WTC11 (cell line): ENCODE measurements at regions not wholly inside any gene's neighbourhood (a gene's known extent, or its start where the extent isn't known, plus 50 kb on each side); places are given as distances from the start of the nearest gene placed in this dataset.

ENCODE experiments used
- ATAC-seq: fragments of 200-7000 bp; cut with Tn5 transposase; 2 replicates; pipeline ENCODE4 v1.10.0; 2021; ENCODE audit warnings: mild to moderate bottlenecking, moderate library complexity
- CTCF ChIA-PET: fragments of 300-600 bp; sonication (Branson Sonifier 250); formaldehyde crosslinking; loops from one replicate; lab custom pipeline; 2021; ENCODE audit warnings: antibody characterized with exemption; lab: Charles Lee
- POLR2A ChIA-PET: fragments of 350-600 bp; sonication (Branson Sonifier 250); formaldehyde crosslinking; loops from one replicate; lab custom pipeline; 2021; ENCODE audit warnings: antibody characterized with exemption; lab: Charles Lee
- DNase-seq: peaks from one replicate; pipeline ENCODE4 v3.0.0; 2021; ENCODE audit warnings: low spot score
- H3K27ac Mint-ChIP-seq: 2 replicates; pipeline ENCODE4 v1.8.0; 2021; ENCODE audit warnings: mixed read lengths
- H3K27me3 Mint-ChIP-seq: 2 replicates; pipeline ENCODE4 v1.8.0; 2021; ENCODE audit warnings: low read depth, mild to moderate bottlenecking, moderate library complexity, mixed read lengths
- H3K36me3 Mint-ChIP-seq: 2 replicates; pipeline ENCODE4 v1.8.0; 2021; ENCODE audit warnings: mixed read lengths
- H3K4me1 Mint-ChIP-seq: 2 replicates; pipeline ENCODE4 v1.8.0; 2022; ENCODE audit warnings: mixed read lengths
- H3K4me3 Mint-ChIP-seq: 2 replicates; pipeline ENCODE4 v1.8.0; 2021; ENCODE audit warnings: mild to moderate bottlenecking, moderate library complexity, mixed read lengths
- H3K9me3 Mint-ChIP-seq: 2 replicates; pipeline ENCODE4 v1.8.0; 2021; ENCODE audit warnings: mixed read lengths
- ATF1 ChIP-seq: sonication (generic); formaldehyde crosslinking; IDR thresholded peaks from 2 replicates; pipeline ENCODE4 v1.8.1; 2023; ENCODE audit warnings: mild to moderate bottlenecking, moderate library complexity, missing genetic modification reagents
- ATF2 ChIP-seq: sonication (generic); formaldehyde crosslinking; IDR thresholded peaks from 2 replicates; pipeline ENCODE4 v1.8.1; 2022; ENCODE audit warnings: low read depth, missing genetic modification reagents, borderline replicate concordance
- CBFB ChIP-seq: sonication (generic); formaldehyde crosslinking; IDR thresholded peaks from 2 replicates; pipeline ENCODE4 v1.8.1; 2022; ENCODE audit warnings: mild to moderate bottlenecking, low read depth, missing genetic modification reagents
- ELF4 ChIP-seq: sonication (generic); formaldehyde crosslinking; IDR thresholded peaks from 2 replicates; pipeline ENCODE4 v1.8.1; 2022; ENCODE audit warnings: low read depth, mild to moderate bottlenecking, moderate library complexity, missing genetic modification reagents
- ESRRA ChIP-seq: sonication (generic); formaldehyde crosslinking; IDR thresholded peaks from 2 replicates; pipeline ENCODE4 v1.8.1; 2022; ENCODE audit warnings: mild to moderate bottlenecking, missing genetic modification reagents, borderline replicate concordance
- KAT7 ChIP-seq: sonication (generic); formaldehyde crosslinking; IDR thresholded peaks from 2 replicates; pipeline ENCODE4 v1.8.1; 2023; ENCODE audit warnings: missing genetic modification reagents, mild to moderate bottlenecking, borderline replicate concordance
- MAX ChIP-seq: sonication (generic); formaldehyde crosslinking; IDR thresholded peaks from 2 replicates; pipeline ENCODE4 v1.8.0; 2022; ENCODE audit warnings: mild to moderate bottlenecking, missing genetic modification reagents
- NFYB ChIP-seq: sonication (generic); formaldehyde crosslinking; conservative IDR thresholded peaks from 2 replicates; pipeline ENCODE4 v1.8.0; 2022; ENCODE audit warnings: low read depth, missing genetic modification reagents
- NR1H2 ChIP-seq: sonication (generic); formaldehyde crosslinking; IDR thresholded peaks from 2 replicates; pipeline ENCODE4 v1.9.0; 2021; ENCODE audit warnings: mild to moderate bottlenecking, moderate library complexity, missing genetic modification reagents
- OVOL2 ChIP-seq: fragments of 250-450 bp; sonication (Bioruptor Pico); IDR thresholded peaks from 2 replicates; pipeline ENCODE4 v1.9.0; 2021; ENCODE audit warnings: mild to moderate bottlenecking, borderline replicate concordance
- RORB ChIP-seq: fragments of 250-450 bp; sonication (Bioruptor Pico); IDR thresholded peaks from 2 replicates; pipeline ENCODE4 v1.9.0; 2021; ENCODE audit warnings: mild to moderate bottlenecking
- SMAD4 ChIP-seq: sonication (generic); formaldehyde crosslinking; IDR thresholded peaks from 2 replicates; pipeline ENCODE4 v1.8.0; 2022; ENCODE audit warnings: mild to moderate bottlenecking, missing genetic modification reagents
- USF2 ChIP-seq: sonication (generic); formaldehyde crosslinking; IDR thresholded peaks from 2 replicates; pipeline ENCODE4 v1.8.1; 2023; ENCODE audit warnings: mild to moderate bottlenecking, missing genetic modification reagents, moderate library complexity
- ZMAT4 ChIP-seq: fragments of 250-450 bp; sonication (Bioruptor Pico); IDR thresholded peaks from 2 replicates; pipeline ENCODE4 v1.9.0; 2021; ENCODE audit warnings: mild to moderate bottlenecking
- ZNF121 ChIP-seq: sonication (generic); formaldehyde crosslinking; IDR thresholded peaks from 2 replicates; pipeline ENCODE4 v1.8.0; 2023; ENCODE audit warnings: missing genetic modification reagents
- ZNF138 ChIP-seq: sonication (generic); formaldehyde crosslinking; conservative IDR thresholded peaks from 2 replicates; pipeline ENCODE4 v1.8.1; 2022; ENCODE audit warnings: mild to moderate bottlenecking, moderate library complexity, missing genetic modification reagents
- ZNF219 ChIP-seq: sonication (generic); formaldehyde crosslinking; IDR thresholded peaks from 2 replicates; pipeline ENCODE4 v1.8.0; 2023; ENCODE audit warnings: missing genetic modification reagents, mild to moderate bottlenecking, borderline replicate concordance
- ZNF263 ChIP-seq: sonication (generic); formaldehyde crosslinking; IDR thresholded peaks from 2 replicates; pipeline ENCODE4 v1.8.1; 2022; ENCODE audit warnings: low read depth, mild to moderate bottlenecking, moderate library complexity, missing genetic modification reagents
- ZNF423 ChIP-seq: fragments of 250-450 bp; sonication (Bioruptor Pico); IDR thresholded peaks from 2 replicates; pipeline ENCODE4 v2.1.2; 2022; ENCODE audit warnings: mild to moderate bottlenecking, moderate library complexity
- ZNF425 ChIP-seq: fragments of 250-450 bp; sonication (Bioruptor Pico); conservative IDR thresholded peaks from 2 replicates; pipeline ENCODE4 v1.9.0; 2021; ENCODE audit warnings: mild to moderate bottlenecking
- ZNF532 ChIP-seq: fragments of 250-450 bp; sonication (Bioruptor Pico); IDR thresholded peaks from 2 replicates; pipeline ENCODE4 v1.9.0; 2021; ENCODE audit warnings: mild to moderate bottlenecking, borderline replicate concordance

- no peak for TF ChIP-seq ZNF532 (CRISPR knock-in tag)
Observed at GRCh38 chr5:15446552-15446951, 53.4 kb upstream of the FBXL7 start (continued).

DNA sequence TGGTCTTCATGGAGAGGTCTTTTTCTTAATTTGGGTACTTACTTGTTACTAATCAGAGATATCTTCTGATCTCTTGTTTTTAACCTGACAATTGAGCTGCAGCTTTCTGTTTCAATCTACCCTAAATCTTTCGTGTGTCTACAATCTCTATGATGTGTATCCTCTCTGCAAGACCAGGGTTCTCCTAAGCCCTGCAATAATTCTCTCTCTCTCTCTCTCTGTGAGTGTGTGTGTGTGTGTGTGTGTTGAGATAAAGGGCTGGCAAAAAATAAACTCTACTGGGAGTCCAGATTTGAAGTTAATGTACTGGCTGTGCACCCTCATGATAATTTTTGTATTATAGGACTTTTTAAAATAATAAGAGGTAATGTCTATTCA is 57.8 kb upstream of the FBXL7 start:
- no peak for ATAC-seq
- Mint-ChIP-seq H3K9me3 (peaks cover 6% of the 10 kb centered on the region), H3K4me3 (no peak overlapping the region), H3K36me3 (no peaks in the 10 kb centered on the region), H3K4me1 (peaks cover 19% of the 10 kb centered on the region), H3K27ac (no peak overlapping the region), H3K27me3 (no peaks in the 10 kb centered on the region; the same call in 1 of the 2 replicates)
- no peak for DNase-seq
- POLR2A ChIA-PET, result no interaction called here
- CTCF ChIA-PET, result no interaction called here
- no peak for TF ChIP-seq RORB (CRISPR knock-in tag)
- TF ChIP-seq ZNF121 (CRISPR knock-in tag), result no peak
- TF ChIP-seq ZMAT4 (CRISPR knock-in tag), result no peak
- no peak for TF ChIP-seq USF2 (CRISPR knock-in tag)
- TF ChIP-seq OVOL2 (CRISPR knock-in tag), result no peak
- no peak for TF ChIP-seq ZNF263 (CRISPR knock-in tag)
- no peak for TF ChIP-seq ZNF219 (CRISPR knock-in tag)
- no peak for TF ChIP-seq KAT7 (CRISPR knock-in tag)
- no peak for TF ChIP-seq SMAD4
- TF ChIP-seq ZNF425, result no peak
- TF ChIP-seq MAX (CRISPR knock-in tag), result no peak
- TF ChIP-seq NR1H2 (CRISPR knock-in tag), result no peak
- no peak for TF ChIP-seq ELF4 (CRISPR knock-in tag)
- no peak for TF ChIP-seq ESRRA
- TF ChIP-seq ZNF423 (CRISPR knock-in tag), result no peak
- no peak for TF ChIP-seq ATF1 (CRISPR knock-in tag)
- TF ChIP-seq NFYB (CRISPR knock-in tag), result no peak
- no peak for TF ChIP-seq CBFB (CRISPR knock-in tag)
- no peak for TF ChIP-seq ATF2 (CRISPR knock-in tag)
- TF ChIP-seq ZNF138 (CRISPR knock-in tag), result no peak
